Stomach (tissue), 4 donors: ENCODE measurements at regions not wholly inside any gene's neighbourhood (a gene's known extent, or its start where the extent isn't known, plus 50 kb on each side); places are given as distances from the start of the nearest gene placed in this dataset.
"Not testable (repeated sequence)": the region's sequence is repeated elsewhere in the genome, so short reads cannot be mapped to it uniquely, and the experiment has no call there.

ENCODE experiments used
- POLR2A ChIP-seq, 4 donors: fragments of 450-650 bp; IDR thresholded peaks; one replicate each; pipeline ENCODE4 v1.6.1; 2016; ENCODE audit warnings: antibody characterized with exemption in 4 of 4, control low read depth in 2 of 4, mild to moderate bottlenecking in 1 of 4, moderate library complexity in 1 of 4
- POLR2AphosphoS5 ChIP-seq, 3 donors: sonication (generic); formaldehyde crosslinking; IDR thresholded peaks; one replicate each; pipeline ENCODE4 v1.6.1; 2016; ENCODE audit warnings: antibody characterized with exemption in 3 of 3
- TF ChIP-seq, protein P1 (sequence below), 7 experiments: fragments of 450-650 bp in 4 of 7; fragments of 200-600 bp in 3 of 7; sonication (generic) in 3 of 7; IDR thresholded peaks; one replicate each; pipeline ENCODE4 v1.5.1; 2016 to 2019; ENCODE audit warnings: antibody characterized with exemption in 7 of 7, control low read depth in 2 of 7, mild to moderate bottlenecking in 1 of 7

DNA sequence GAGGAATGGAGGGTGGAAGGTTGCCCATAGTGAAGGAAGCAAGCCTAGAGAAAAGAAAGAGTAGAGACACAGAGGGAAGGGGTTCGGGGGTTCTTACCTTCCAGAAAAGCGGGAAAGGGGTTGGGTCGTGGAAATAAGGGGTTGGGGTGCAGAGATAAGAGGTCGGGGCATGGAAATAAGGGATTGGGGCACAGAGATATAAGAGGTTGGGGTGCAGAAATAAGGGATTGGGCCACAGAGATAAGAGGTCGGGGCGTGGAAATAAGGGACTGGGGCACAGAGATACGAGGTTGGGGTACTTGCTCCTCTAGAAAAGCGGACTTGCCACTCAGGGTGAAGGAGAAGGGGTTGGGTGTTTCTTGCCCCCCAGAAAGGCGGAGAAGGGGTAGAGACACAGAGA, 74.2 kb upstream of the GRPR start:
- TF ChIP-seq POLR2A, POLR2AphosphoS5 (IDR thresholded peaks at IDR 0.05): not testable (repeated sequence)
- TF ChIP-seq, protein P1, sequence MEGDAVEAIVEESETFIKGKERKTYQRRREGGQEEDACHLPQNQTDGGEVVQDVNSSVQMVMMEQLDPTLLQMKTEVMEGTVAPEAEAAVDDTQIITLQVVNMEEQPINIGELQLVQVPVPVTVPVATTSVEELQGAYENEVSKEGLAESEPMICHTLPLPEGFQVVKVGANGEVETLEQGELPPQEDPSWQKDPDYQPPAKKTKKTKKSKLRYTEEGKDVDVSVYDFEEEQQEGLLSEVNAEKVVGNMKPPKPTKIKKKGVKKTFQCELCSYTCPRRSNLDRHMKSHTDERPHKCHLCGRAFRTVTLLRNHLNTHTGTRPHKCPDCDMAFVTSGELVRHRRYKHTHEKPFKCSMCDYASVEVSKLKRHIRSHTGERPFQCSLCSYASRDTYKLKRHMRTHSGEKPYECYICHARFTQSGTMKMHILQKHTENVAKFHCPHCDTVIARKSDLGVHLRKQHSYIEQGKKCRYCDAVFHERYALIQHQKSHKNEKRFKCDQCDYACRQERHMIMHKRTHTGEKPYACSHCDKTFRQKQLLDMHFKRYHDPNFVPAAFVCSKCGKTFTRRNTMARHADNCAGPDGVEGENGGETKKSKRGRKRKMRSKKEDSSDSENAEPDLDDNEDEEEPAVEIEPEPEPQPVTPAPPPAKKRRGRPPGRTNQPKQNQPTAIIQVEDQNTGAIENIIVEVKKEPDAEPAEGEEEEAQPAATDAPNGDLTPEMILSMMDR (IDR thresholded peaks at IDR 0.05): not testable (repeated sequence)
